HK-2 (cell line): ENCODE measurements at regions not wholly inside any gene's neighbourhood (a gene's known extent, or its start where the extent isn't known, plus 50 kb on each side); places are given as distances from the start of the nearest gene placed in this dataset.
"Not testable (repeated sequence)": the region's sequence is repeated elsewhere in the genome, so short reads cannot be mapped to it uniquely, and the experiment has no call there.

Experiments
- DNase-seq: peaks from one replicate; pipeline ENCODE4 v3.0.0-alpha.2; 2018; ENCODE audit not compliant: unreplicated experiment

DNA sequence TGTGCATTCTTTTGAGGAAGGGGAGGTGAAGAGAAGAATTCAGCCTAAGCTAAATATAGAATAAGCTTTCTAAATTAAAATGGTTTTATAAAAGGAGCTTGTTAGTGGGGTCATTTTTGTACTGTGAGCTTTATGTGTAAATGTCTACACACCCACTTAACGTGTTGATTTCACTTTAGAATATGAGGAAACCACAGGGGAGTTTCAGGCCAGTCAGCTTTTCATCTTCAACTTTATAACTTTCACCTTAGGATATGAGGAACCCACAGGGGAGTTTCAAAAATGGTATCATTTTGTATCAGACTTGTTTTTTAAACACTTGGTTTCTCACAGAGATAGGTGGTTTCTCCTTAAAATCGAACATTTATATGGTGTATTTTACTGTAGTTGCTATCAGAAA is 120.7 kb upstream of the NIPA1 start:
- not testable (repeated sequence) for DNase-seq

- DNase-seq = peak; percentile 20
These were observed 101.7 kb upstream of the NIPA1 start for GRCh38 chr15:22684786-22685185.

- DNase-seq = not testable (repeated sequence)
These were observed 86.6 kb upstream of the NIPA1 start for GRCh38 chr15:22699881-22700280.

GRCh38 chr15:22710831-22711341 is 75.6 kb upstream of the NIPA1 start:
- not testable (repeated sequence) for DNase-seq

DNA sequence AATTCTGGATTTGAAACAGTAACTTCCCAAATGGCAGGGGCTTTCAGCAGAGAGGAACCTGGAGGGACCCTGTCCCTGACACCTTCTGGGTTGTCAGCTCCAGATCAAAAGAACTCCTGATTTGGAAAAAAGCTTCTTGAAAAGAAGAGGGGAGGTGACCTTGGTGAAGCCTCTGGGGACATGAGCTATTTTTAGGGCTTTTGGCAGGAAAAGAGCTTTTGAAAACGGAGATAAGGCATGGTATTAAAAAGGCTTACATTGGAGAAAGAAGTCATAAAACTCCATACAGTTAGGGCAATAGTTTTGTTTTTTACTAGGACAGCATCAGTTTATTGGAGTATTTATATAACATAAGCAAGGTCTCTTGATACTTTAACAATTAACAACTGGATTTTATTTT is 72.5 kb upstream of the NIPA1 start:
- DNase-seq = not testable (repeated sequence)

GRCh38 chr15:22714358-22715132 is 71.9 kb upstream of the NIPA1 start:
- DNase-seq = peak; percentile 1

GRCh38 chr15:22715133-22715845 is 71.2 kb upstream of the NIPA1 start:
- not testable (repeated sequence) for DNase-seq

- not testable (repeated sequence) for DNase-seq
These were observed 66.5 kb upstream of the NIPA1 start for GRCh38 chr15:22719980-22720379.

DNA sequence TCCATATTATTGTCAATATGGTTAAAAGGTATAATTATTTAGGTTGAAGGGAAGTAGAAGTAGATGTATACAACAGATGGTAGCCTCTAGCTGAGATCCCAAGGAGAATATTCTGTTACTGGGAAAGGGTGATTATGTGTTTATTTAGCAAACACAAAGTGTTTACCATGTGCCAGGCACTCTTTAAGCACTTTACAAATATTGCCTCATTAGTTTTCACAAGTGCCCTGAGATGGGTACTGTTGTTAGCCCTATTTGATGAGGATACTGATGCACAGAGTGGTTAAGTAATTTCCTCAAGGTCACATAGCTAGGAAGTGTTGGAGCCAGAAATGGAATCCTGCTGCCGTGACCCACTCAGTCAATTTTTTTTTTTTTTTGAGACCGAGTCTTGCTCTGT is 60.3 kb upstream of the NIPA1 start:
- not testable (repeated sequence) for DNase-seq

GRCh38 chr15:22735067-22735466 is 51.4 kb upstream of the NIPA1 start:
- not testable (repeated sequence) for DNase-seq

DNA sequence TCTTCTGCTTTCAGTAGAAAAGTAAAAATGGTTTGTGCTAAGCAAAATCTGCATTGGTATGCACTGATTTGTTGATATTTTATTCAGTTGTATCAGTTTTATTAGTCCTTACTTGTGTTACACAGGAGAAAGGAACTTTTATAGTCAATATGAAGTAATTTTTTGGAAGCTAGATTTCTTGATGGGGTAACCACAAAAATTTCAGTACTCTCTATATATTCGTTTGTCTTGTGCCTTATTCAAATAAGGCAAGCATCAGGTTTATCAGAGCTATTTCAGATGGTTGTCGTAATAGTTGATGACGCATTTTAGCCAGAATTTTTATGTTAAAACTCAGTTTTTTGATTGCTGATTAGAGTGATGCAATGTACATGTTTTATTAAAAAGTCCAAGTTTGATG is 50.7 kb upstream of the NIPA1 start:
- no peak for DNase-seq

GRCh38 chr15:22736200-22736599 is 50.2 kb upstream of the NIPA1 start:
- not testable (repeated sequence) for DNase-seq
